ENCODE measurements at regions not wholly inside any gene's neighbourhood (a gene's known extent, or its start where the extent isn't known, plus 50 kb on each side); places are given as distances from the start of the nearest gene placed in this dataset.

DNA sequence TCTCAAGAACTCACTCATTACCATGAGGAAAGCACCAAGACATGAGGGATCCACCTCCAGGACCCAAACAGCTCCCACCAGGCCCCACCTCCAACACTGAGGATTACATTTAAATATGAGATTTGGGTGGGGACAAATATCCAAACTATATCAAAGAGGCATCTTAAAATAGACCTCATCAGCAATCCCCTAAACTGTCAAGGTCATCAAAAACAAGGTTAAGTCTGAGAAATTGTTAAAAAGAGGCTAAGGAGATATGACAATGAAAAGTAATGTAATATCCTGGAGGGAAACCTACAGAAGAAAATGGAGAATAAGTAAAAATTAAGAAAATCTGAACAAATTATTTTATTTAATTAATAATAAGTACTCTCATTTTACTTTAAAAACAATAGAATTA is 922.3 kb downstream of the HACE1 start:
- Histone ChIP-seq H3K4me1 (no peaks in the 10 kb centered on the region), H3K36me3 (no peaks in the 10 kb centered on the region), H3K9me3 (no peaks in the 10 kb centered on the region), H3K4me3 (no peak overlapping the region), H3K27me3 (no peaks in the 10 kb centered on the region), H3K27ac (no peak overlapping the region)
- intact Hi-C loops (cut with DNase I): no loop called here
- no peak for DNase-seq (ENCODE audit: extremely low spot score in 2 of 2)
- TF ChIP-seq POLR2A (IDR thresholded peaks at IDR 0.05) (no peak), CTCF (IDR thresholded peaks at IDR 0.05) (no peak), POLR2AphosphoS5 (IDR thresholded peaks at IDR 0.05; ENCODE audit: insufficient read depth in 1 of 2, low read depth in 1 of 2) (no peak)

DNA sequence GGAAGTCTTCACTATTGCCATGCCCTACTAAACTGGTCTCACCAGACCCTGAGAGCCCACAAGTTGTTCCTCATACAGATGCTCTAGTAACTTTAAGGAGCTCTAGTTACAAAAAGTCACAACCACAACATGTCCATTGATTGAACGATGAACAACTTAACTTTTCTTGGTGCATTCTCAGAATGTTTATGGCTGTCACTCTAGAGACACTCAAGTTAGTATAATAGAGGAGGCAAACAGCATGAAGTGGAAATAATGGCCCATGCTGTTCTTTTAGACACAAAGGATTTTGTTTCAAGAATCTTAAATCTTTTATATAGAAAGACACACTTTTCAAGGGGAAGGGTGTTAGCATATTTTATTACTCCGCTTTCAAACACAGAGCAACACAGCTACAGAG is 934.4 kb downstream of the HACE1 start:
- intact Hi-C loops (cut with DNase I): no loop called here

GRCh38 chr6:103910018-103910417 is 949.7 kb downstream of the HACE1 start:
- intact Hi-C loops (cut with DNase I): no loop called here
- TF ChIP-seq CTCF (IDR thresholded peaks at IDR 0.05) (no peak), POLR2A (IDR thresholded peaks at IDR 0.05) (no peak), POLR2AphosphoS5 (IDR thresholded peaks at IDR 0.05; ENCODE audit: insufficient read depth in 1 of 2, low read depth in 1 of 2) (no peak)
- Histone ChIP-seq H3K27ac (no peak overlapping the region), H3K4me1 (no peaks in the 10 kb centered on the region), H3K4me3 (no peak overlapping the region), H3K9me3 (no peaks in the 10 kb centered on the region), H3K27me3 (no peaks in the 10 kb centered on the region), H3K36me3 (no peaks in the 10 kb centered on the region)
- DNase-seq (ENCODE audit: extremely low spot score in 2 of 2): no peak

More for the DNA sequence above, 934.4 kb downstream of the HACE1 start:
- no peaks in the 10 kb centered on the region for H3K27me3 ChIP-seq
- H3K27ac ChIP-seq: no peak overlapping the region
- no peak overlapping the region for H3K4me3 ChIP-seq
- no peak for DNase-seq (ENCODE audit: extremely low spot score in 2 of 2)
- H3K36me3 ChIP-seq: no peaks in the 10 kb centered on the region
- H3K4me1 ChIP-seq: no peaks in the 10 kb centered on the region
- TF ChIP-seq CTCF (IDR thresholded peaks at IDR 0.05): no peak
- TF ChIP-seq POLR2A (IDR thresholded peaks at IDR 0.05): no peak
- no peak for TF ChIP-seq POLR2AphosphoS5 (IDR thresholded peaks at IDR 0.05; ENCODE audit: insufficient read depth in 1 of 2, low read depth in 1 of 2)
- H3K9me3 ChIP-seq: no peaks in the 10 kb centered on the region

DNA sequence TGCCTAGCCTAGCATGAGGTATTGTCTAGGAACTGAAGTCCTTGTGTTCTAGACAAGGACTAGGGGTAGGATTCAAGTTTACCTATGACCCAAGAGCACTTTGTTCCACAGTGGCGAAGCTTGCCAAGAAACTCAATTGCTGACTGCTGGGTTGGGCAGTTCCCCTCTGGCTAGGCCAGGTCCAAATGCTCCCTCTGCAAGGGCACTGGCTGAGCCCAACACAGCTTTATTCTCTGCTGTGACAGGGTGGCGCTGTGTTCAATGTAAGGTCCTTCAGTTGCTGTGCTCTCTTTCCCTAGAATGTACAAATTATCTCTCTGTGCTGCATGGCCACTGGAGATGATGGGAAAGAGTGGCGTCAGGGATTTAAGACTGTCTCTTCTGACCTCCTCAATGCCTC is 950.8 kb downstream of the HACE1 start:
- Histone ChIP-seq H3K4me3 (no peak overlapping the region), H3K27me3 (no peaks in the 10 kb centered on the region), H3K36me3 (no peaks in the 10 kb centered on the region), H3K9me3 (no peaks in the 10 kb centered on the region), H3K27ac (no peak overlapping the region), H3K4me1 (no peaks in the 10 kb centered on the region)
- intact Hi-C loops (cut with DNase I): no loop called here
- no peak for TF ChIP-seq POLR2A (IDR thresholded peaks at IDR 0.05)
- no peak for TF ChIP-seq CTCF (IDR thresholded peaks at IDR 0.05)
- TF ChIP-seq POLR2AphosphoS5 (IDR thresholded peaks at IDR 0.05; ENCODE audit: insufficient read depth in 1 of 2, low read depth in 1 of 2): no peak
- DNase-seq (ENCODE audit: extremely low spot score in 2 of 2): no peak

DNA sequence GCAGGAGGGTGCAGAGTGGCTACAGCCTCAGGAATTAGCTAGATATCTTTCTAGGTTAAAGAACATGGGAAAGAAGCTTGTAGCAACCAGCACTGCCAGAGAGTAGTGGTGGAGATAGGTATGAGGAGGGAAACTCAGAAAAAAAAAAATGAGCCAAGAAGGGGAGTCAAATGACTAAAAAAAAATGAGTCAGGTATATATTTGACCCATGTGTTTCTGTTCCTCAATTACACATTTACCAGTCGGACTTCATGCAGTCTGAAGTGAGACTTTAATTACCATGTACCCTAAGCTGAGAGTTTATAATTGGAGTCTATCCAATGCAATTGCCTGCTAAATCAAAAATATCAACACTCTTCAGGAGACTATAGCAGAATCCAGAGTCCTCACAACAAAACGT is 964.6 kb downstream of the HACE1 start:
- H3K4me3 ChIP-seq: no peak overlapping the region
- no peaks in the 10 kb centered on the region for H3K9me3 ChIP-seq
- intact Hi-C loops (cut with DNase I): no loop called here
- DNase-seq (ENCODE audit: extremely low spot score in 2 of 2): no peak
- H3K4me1 ChIP-seq: no peaks in the 10 kb centered on the region
- TF ChIP-seq POLR2AphosphoS5 (IDR thresholded peaks at IDR 0.05; ENCODE audit: insufficient read depth in 1 of 2, low read depth in 1 of 2) (no peak), POLR2A (IDR thresholded peaks at IDR 0.05) (no peak), CTCF (IDR thresholded peaks at IDR 0.05) (no peak)
- no peak overlapping the region for H3K27ac ChIP-seq
- H3K36me3 ChIP-seq: no peaks in the 10 kb centered on the region
- no peaks in the 10 kb centered on the region for H3K27me3 ChIP-seq
